Karpas-422 (cell line): ENCODE measurements at regions not wholly inside any gene's neighbourhood (a gene's known extent, or its start where the extent isn't known, plus 50 kb on each side); places are given as distances from the start of the nearest gene placed in this dataset.

Source experiments
- DNase-seq: peaks from one replicate; pipeline ENCODE4 v3.0.0-alpha.2; 2015
- H2AFZ ChIP-seq: fragments of 200-600 bp; sonication (generic); 2 replicates; pipeline ENCODE4 v1.6.1; 2014; ENCODE audit warnings: antibody characterized with exemption, low read length, mixed read lengths
- H3K27ac ChIP-seq: fragments of 200-600 bp; sonication (generic); 2 replicates; pipeline ENCODE4 v1.5.1; 2014; ENCODE audit warnings: mild to moderate bottlenecking, low read length, moderate library complexity
- H3K27me3 ChIP-seq: fragments of 200-600 bp; sonication (generic); 2 replicates; pipeline ENCODE4 v1.6.1; 2014; ENCODE audit warnings: low read length, mixed read lengths
- H3K36me3 ChIP-seq: fragments of 200-600 bp; sonication (generic); 2 replicates; pipeline ENCODE4 v1.6.1; 2014; ENCODE audit warnings: low read length, mixed read lengths; ENCODE audit not compliant: insufficient read depth
- H3K4me1 ChIP-seq: fragments of 200-600 bp; sonication (generic); 2 replicates; pipeline ENCODE4 v1.6.1; 2014; ENCODE audit warnings: mild to moderate bottlenecking, low read length, mixed read lengths
- H3K4me2 ChIP-seq: fragments of 200-600 bp; sonication (generic); 2 replicates; pipeline ENCODE4 v1.6.1; 2014; ENCODE audit warnings: low read length, low read depth, mild to moderate bottlenecking; ENCODE audit not compliant: poor library complexity, severe bottlenecking
- H3K4me3 ChIP-seq: fragments of 200-600 bp; sonication (generic); 2 replicates; pipeline ENCODE4 v1.5.1; 2014; ENCODE audit warnings: mild to moderate bottlenecking, antibody characterized with exemption, low read length, mixed read lengths
- H3K79me2 ChIP-seq: fragments of 200-600 bp; sonication (generic); 2 replicates; pipeline ENCODE4 v1.6.1; 2014; ENCODE audit warnings: mild to moderate bottlenecking, low read length, mixed read lengths
- H3K9ac ChIP-seq: fragments of 200-600 bp; sonication (generic); 2 replicates; pipeline ENCODE4 v1.6.0; 2014; ENCODE audit warnings: low read length
- H3K9me2 ChIP-seq: fragments of 200-600 bp; sonication (generic), shearing (Covaris generic); replicated peaks from 2 replicates; pipeline ENCODE4 v1.6.0; 2014; ENCODE audit warnings: mild to moderate bottlenecking, low read length, moderate library complexity; ENCODE audit not compliant: insufficient read depth
- H3K9me3 ChIP-seq: fragments of 300-700, 200-600 bp; sonication (generic); 2 replicates; pipeline ENCODE4 v1.6.1; 2014; ENCODE audit warnings: low read length, mixed read lengths
- H4K20me1 ChIP-seq: fragments of 200-600 bp; sonication (generic); 2 replicates; pipeline ENCODE4 v1.6.1; 2014; ENCODE audit warnings: mild to moderate bottlenecking, antibody characterized with exemption, low read length, low read depth; ENCODE audit not compliant: insufficient read depth

DNA sequence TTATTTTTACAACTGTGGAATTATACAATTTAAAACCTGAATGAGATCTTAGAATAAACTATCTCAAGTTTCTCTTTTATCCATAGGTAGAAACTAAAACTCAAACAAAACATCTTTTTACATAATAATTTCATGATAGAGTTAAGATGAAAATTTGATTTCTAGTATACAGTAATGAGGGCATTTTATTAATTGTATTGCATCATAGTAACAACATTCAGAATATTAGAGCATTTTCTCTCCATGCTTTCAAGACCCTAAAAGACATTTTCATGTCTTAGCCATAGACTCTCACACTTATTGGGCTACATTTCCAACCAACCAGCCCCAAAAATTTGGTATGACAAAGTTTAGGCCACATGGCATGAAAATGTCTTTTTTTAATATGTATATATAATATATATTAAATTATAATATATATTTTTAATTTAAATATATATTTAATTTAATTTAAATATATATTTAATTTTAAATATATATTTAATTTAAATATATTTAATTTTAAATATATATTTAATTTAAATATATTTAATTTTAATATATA is 195.7 kb upstream of the STEAP1 start:
- Histone ChIP-seq H3K9me2 (0 out of 2 replicates have a peak, but pooled peaks cover 5% of the 10 kb centered on the region), H3K9ac (no peak overlapping the region), H3K9me3 (no peaks in the 10 kb centered on the region), H3K4me1 (no peaks in the 10 kb centered on the region), H3K79me2 (no peaks in the 10 kb centered on the region), H3K36me3 (no peaks in the 10 kb centered on the region), H4K20me1 (no peaks in the 10 kb centered on the region), H3K27me3 (no peaks in the 10 kb centered on the region), H3K4me2 (no peak overlapping the region), H2AFZ (no peak overlapping the region), H3K4me3 (no peak overlapping the region), H3K27ac (no peak overlapping the region)
- no peak for DNase-seq

DNA sequence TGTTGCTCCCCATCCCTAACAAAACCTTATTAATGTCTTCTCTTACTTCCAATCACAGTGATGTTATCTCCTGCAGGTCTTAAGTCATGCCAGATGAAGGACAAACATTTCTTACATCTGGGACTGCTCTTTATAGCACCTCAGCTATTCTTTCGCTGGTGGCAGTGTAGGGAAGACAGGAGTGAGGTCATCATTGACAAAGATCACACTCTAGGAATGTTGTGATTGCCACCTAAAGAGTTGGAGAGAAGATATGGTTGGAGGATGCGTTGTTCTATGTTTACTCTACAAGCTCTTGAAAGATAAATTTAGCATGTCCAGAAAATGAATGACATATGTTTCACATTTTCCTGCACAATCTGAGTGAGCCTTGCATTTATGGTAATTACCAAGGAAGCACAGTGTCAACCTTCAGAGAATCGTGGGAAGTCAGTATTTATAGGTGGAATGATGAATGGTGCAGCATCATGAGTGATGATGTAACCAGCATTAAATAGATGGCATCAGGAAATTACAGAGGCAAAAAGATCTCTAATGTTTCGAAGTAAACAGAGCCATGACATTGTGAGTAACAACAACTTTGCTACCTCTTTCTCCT is 188.1 kb upstream of the STEAP1 start:
- Histone ChIP-seq H3K4me3 (no peak overlapping the region), H3K4me2 (no peak overlapping the region), H3K27ac (no peak overlapping the region), H3K9me3 (no peaks in the 10 kb centered on the region), H4K20me1 (no peaks in the 10 kb centered on the region), H3K9me2 (0 out of 2 replicates have a peak, but pooled peaks cover 5% of the 10 kb centered on the region), H2AFZ (no peak overlapping the region), H3K79me2 (no peaks in the 10 kb centered on the region), H3K4me1 (no peaks in the 10 kb centered on the region), H3K9ac (no peak overlapping the region), H3K36me3 (no peaks in the 10 kb centered on the region), H3K27me3 (no peaks in the 10 kb centered on the region)
- DNase-seq, result no peak

DNA sequence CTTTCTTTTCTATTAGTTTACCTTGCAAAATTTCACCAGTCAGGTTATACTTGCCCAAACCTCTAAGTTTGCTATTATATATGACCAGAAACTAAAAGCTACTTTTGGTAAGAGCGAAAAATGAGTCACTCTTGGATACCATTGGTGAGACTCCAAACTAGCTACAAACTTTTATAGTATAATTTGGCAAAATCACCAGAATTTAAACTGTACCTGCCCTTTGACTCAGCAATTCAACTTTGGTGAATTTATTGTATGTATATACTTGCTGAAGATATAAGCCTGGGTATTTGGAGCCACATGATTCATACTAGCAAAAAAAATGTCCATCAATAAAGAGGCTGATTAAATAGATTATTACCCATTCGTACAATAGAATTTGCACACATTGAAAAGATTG is 178.7 kb upstream of the STEAP1 start:
- Histone ChIP-seq H3K4me1 (no peaks in the 10 kb centered on the region), H3K9me3 (no peaks in the 10 kb centered on the region), H3K79me2 (no peaks in the 10 kb centered on the region), H3K9me2 (no peaks in the 10 kb centered on the region), H4K20me1 (no peaks in the 10 kb centered on the region), H3K4me2 (no peak overlapping the region), H2AFZ (no peak overlapping the region), H3K9ac (no peak overlapping the region), H3K36me3 (no peaks in the 10 kb centered on the region), H3K4me3 (no peak overlapping the region), H3K27me3 (no peaks in the 10 kb centered on the region), H3K27ac (no peak overlapping the region)
- DNase-seq, result no peak

DNA sequence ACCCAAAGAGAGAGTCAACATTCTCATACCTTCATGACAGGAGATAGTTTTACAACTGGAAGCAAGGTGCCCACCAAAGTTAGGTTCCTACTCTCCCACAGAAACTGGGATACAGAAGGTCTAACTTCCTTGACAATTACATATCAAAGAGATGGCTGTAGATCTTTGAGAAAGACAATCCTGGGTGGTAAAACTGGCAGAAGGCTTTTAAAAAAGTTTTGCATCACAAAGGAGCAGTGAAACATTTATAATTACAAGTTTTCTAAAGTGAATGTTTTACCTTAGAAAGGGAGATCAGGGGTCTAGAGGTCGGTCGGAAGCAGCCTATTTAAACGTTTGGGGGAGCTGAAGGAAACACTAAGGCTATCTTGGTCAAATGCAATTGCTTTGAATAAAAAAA is 166.6 kb upstream of the STEAP1 start:
- no peaks in the 10 kb centered on the region for H3K9me2 ChIP-seq
- no peak overlapping the region for H3K4me2 ChIP-seq
- no peak for DNase-seq
- no peaks in the 10 kb centered on the region for H3K36me3 ChIP-seq
- no peaks in the 10 kb centered on the region for H3K27me3 ChIP-seq
- no peaks in the 10 kb centered on the region for H3K4me1 ChIP-seq
- no peak overlapping the region for H2AFZ ChIP-seq
- no peak overlapping the region for H3K9ac ChIP-seq
- no peak overlapping the region for H3K27ac ChIP-seq
- no peak overlapping the region for H3K4me3 ChIP-seq
- no peaks in the 10 kb centered on the region for H3K79me2 ChIP-seq
- H3K9me3 ChIP-seq, result no peaks in the 10 kb centered on the region
- no peaks in the 10 kb centered on the region for H4K20me1 ChIP-seq

DNA sequence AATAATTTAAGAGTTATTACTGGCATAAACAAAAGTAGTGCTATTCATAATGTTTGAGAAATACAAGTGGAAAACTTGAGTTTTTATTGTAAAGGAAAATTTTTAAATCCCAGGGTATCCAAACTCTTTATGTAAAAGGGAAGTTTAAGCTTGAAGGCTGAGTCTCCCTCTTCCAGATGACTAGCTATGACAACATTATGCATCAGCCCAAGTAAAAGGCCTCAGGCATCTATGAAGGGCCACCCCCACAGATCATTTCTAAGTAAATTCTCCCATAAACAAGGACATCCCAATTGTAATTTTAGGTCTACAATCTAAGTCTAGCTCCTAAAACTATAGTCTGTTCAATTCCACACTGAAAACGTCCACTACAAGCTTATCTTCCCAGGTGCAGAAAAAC is 166.2 kb upstream of the STEAP1 start:
- no peak for DNase-seq
- Histone ChIP-seq H3K36me3 (no peaks in the 10 kb centered on the region), H4K20me1 (no peaks in the 10 kb centered on the region), H3K27ac (no peak overlapping the region), H3K79me2 (no peaks in the 10 kb centered on the region), H3K9ac (no peak overlapping the region), H3K4me1 (no peaks in the 10 kb centered on the region), H3K4me2 (no peak overlapping the region), H2AFZ (no peak overlapping the region), H3K4me3 (no peak overlapping the region), H3K9me2 (0 out of 2 replicates have a peak, but pooled peaks cover 2% of the 10 kb centered on the region), H3K9me3 (no peaks in the 10 kb centered on the region), H3K27me3 (no peaks in the 10 kb centered on the region)

DNA sequence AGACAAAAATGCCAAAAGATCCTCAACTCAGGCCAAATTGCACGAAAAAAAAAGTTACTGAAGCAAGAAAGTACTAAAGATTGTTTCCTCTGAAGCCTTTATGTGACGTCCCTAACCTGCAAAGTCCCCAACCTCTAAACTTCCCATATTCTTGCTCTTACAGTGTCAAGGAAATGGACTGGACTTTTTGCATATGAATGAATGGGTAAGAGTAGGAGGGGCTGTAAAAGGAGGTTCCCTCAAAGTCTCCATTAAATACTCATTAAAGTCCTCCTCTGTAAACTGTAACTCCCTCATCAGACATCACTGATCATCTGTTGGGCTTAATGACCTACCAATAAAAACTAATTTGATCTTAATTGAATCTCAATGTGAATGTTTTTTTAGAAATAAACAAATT is 164.8 kb upstream of the STEAP1 start:
- H2AFZ ChIP-seq, result no peak overlapping the region
- H3K36me3 ChIP-seq, result no peaks in the 10 kb centered on the region
- no peaks in the 10 kb centered on the region for H3K9me3 ChIP-seq
- H3K9me2 ChIP-seq, result 0 out of 2 replicates have a peak, but pooled peaks cover 2% of the 10 kb centered on the region
- H3K4me1 ChIP-seq, result no peaks in the 10 kb centered on the region
- no peaks in the 10 kb centered on the region for H3K27me3 ChIP-seq
- no peak overlapping the region for H3K4me2 ChIP-seq
- no peak overlapping the region for H3K27ac ChIP-seq
- H3K79me2 ChIP-seq, result no peaks in the 10 kb centered on the region
- H4K20me1 ChIP-seq, result no peaks in the 10 kb centered on the region
- no peak overlapping the region for H3K4me3 ChIP-seq
- no peak for DNase-seq
- H3K9ac ChIP-seq, result no peak overlapping the region

DNA sequence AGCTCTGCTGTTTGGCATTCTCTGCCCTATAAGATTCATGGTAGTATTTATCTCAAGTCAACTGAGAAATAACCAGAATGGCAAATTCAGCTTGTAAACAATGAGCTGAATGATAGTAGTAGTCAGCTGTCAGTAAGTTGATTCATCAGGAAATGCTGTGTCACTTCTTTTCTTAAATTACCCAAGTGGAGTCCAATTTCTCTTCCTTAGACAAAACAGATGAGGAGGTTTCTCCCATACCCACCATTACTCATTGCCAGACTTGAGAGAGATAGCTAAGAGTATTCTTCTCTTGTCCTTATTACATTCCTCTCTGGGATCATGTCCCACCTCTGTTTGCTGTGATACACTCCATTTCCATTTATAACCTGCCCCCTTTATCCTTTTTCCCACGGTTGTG is 159.8 kb upstream of the STEAP1 start:
- Histone ChIP-seq H3K4me2 (no peak overlapping the region), H3K79me2 (no peaks in the 10 kb centered on the region), H3K9ac (no peak overlapping the region), H3K27ac (no peak overlapping the region), H3K4me1 (no peaks in the 10 kb centered on the region), H4K20me1 (no peaks in the 10 kb centered on the region), H3K9me3 (no peaks in the 10 kb centered on the region), H3K9me2 (0 out of 2 replicates have a peak, but pooled peaks cover 2% of the 10 kb centered on the region), H3K27me3 (no peaks in the 10 kb centered on the region), H2AFZ (no peak overlapping the region), H3K36me3 (no peaks in the 10 kb centered on the region), H3K4me3 (no peak overlapping the region)
- no peak for DNase-seq

DNA sequence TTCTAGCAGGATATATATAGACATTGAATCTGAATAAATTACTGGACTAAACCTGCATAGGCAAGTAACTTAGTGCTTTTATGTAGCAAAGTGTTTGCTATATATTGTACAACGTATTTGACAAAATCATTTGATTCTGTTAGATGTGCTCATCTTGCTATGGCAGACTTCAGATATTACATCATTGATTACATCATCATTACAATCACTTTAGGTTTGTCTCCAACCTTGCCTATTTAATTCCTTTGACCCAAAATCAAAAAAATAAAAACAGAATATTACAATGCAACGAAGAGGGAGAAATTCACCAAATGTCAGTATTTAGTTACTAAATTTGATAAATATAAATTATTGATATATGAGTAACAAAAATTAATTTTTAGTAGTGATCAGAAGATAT is 155.7 kb upstream of the STEAP1 start:
- no peaks in the 10 kb centered on the region for H3K4me1 ChIP-seq
- no peaks in the 10 kb centered on the region for H3K9me3 ChIP-seq
- no peak for DNase-seq
- H3K4me3 ChIP-seq, result no peak overlapping the region
- H2AFZ ChIP-seq, result no peak overlapping the region
- no peaks in the 10 kb centered on the region for H3K36me3 ChIP-seq
- H3K9me2 ChIP-seq, result no peaks in the 10 kb centered on the region
- H3K27me3 ChIP-seq, result no peaks in the 10 kb centered on the region
- H3K27ac ChIP-seq, result no peak overlapping the region
- H4K20me1 ChIP-seq, result no peaks in the 10 kb centered on the region
- no peak overlapping the region for H3K9ac ChIP-seq
- H3K4me2 ChIP-seq, result no peak overlapping the region
- H3K79me2 ChIP-seq, result no peaks in the 10 kb centered on the region
